ENCODE measurements at regions not wholly inside any gene's neighbourhood (a gene's known extent, or its start where the extent isn't known, plus 50 kb on each side); places are given as distances from the start of the nearest gene placed in this dataset.

GRCh38 chr4:125758438-125758837 lies 443.7 kb downstream of the FAT4 start:
- no peak for ATAC-seq
- intact Hi-C loops (cut with DNase I, micrococcal nuclease): no loop called here

DNA sequence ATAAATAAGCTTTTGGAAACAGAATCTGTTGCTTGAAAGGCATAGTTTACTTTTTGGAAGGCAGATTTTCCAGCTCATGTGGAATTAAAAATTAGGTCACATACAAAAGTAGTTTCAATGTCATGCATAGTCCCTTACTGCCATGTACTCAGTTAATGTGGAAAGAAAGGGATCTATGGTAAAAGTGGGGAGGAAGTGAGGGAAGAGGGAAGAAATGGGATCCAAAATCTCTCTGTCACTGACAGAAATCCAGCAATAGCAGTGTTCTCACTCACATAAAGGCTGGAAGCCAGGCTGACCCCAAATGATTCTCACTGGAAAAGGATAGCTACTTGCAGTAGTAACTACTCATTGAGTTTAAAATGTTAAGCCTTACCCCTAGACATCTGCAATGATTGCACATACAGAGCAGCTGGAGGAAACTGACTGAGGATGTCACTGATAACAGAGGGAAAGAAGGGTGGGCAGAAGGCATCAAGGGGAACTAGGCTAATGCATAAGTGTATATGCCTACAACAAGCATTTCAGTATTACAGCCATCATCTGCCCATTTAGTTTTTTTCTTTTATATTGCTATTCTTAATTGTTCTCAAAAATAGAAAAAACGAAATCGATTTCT lies 445.6 kb downstream of the FAT4 start:
- DNase-seq (no peak), ATAC-seq (no peak)
- intact Hi-C loops (cut with DNase I, micrococcal nuclease): no loop called here
- TF ChIP-seq CTCF (IDR thresholded peaks at IDR 0.05): no peak
- H3K4me3 ChIP-seq: no peak overlapping the region
- H3K4me1 ChIP-seq (ENCODE audit: low read depth): no peaks in the 10 kb centered on the region
- no peaks in the 10 kb centered on the region for H3K9me3 ChIP-seq
- no peaks in the 10 kb centered on the region for H3K36me3 ChIP-seq (ENCODE audit: low read depth)

More at GRCh38 chr4:125758438-125758837, 443.7 kb downstream of the FAT4 start:
- Histone ChIP-seq H3K4me1 (ENCODE audit: low read depth) (no peaks in the 10 kb centered on the region), H3K9me3 (no peaks in the 10 kb centered on the region), H3K36me3 (ENCODE audit: low read depth) (no peaks in the 10 kb centered on the region), H3K4me3 (no peak overlapping the region)
- TF ChIP-seq CTCF (IDR thresholded peaks at IDR 0.05): no peak
- DNase-seq: no peak

DNA sequence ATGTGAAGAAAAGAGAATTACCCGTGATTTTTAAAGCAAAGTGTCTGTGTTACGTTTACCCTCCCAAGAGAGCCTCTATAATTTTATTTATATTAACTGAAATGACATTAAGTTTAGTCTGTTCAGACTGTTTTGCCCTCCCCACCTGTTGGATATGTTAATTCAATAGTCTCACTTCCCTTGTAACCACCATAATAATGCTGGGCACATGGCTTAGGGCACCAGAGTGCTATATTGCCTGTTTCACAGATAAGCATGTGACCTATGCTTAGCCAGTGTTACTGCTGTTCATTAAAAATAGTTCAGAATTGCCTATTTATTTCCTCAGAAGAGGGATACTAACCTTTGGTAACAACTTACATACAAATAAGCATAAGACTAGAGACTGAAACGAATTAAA lies 446.2 kb downstream of the FAT4 start:
- ATAC-seq: no peak
- intact Hi-C loops (cut with DNase I, micrococcal nuclease): no loop called here
- no peaks in the 10 kb centered on the region for H3K9me3 ChIP-seq
- no peak for DNase-seq
- TF ChIP-seq CTCF (IDR thresholded peaks at IDR 0.05): no peak
- no peak overlapping the region for H3K4me3 ChIP-seq
- H3K36me3 ChIP-seq (ENCODE audit: low read depth): no peaks in the 10 kb centered on the region
- H3K4me1 ChIP-seq (ENCODE audit: low read depth): no peaks in the 10 kb centered on the region

- intact Hi-C loops (cut with DNase I, micrococcal nuclease): no loop called here
- H3K9me3 ChIP-seq: no peaks in the 10 kb centered on the region
Measured at GRCh38 chr4:125762537-125762936, 447.8 kb downstream of the FAT4 start.

DNA sequence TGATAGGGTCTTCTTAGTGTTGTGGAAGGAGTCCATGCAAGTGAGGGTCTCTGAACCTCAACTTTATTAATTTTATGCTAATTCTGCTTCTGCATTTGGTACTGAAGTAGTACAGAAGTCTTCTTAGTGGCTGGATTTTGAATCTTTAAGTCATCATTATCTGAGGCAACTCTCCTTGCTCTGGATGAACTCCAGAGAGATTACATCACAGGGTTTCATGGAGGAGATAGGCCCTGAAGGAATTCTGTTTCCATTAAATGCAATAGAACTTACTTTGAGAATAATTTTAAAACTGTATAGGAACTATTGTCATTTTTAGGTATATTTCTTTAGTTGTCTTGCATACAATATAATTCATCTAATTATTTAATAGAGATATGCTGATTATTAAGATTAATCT lies 451.2 kb downstream of the FAT4 start:
- DNase-seq (no peak), ATAC-seq (no peak)
- TF ChIP-seq CTCF (IDR thresholded peaks at IDR 0.05): no peak
- no peak overlapping the region for H3K4me3 ChIP-seq
- intact Hi-C loops (cut with DNase I, micrococcal nuclease): no loop called here
- no peaks in the 10 kb centered on the region for H3K36me3 ChIP-seq (ENCODE audit: low read depth)
- H3K9me3 ChIP-seq: no peaks in the 10 kb centered on the region
- H3K4me1 ChIP-seq (ENCODE audit: low read depth): no peaks in the 10 kb centered on the region

More at GRCh38 chr4:125762537-125762936, 447.8 kb downstream of the FAT4 start:
- ATAC-seq (no peak), DNase-seq (no peak)
- no peak overlapping the region for H3K4me3 ChIP-seq
- no peak for TF ChIP-seq CTCF (IDR thresholded peaks at IDR 0.05)
- no peaks in the 10 kb centered on the region for H3K4me1 ChIP-seq (ENCODE audit: low read depth)
- no peaks in the 10 kb centered on the region for H3K36me3 ChIP-seq (ENCODE audit: low read depth)
